ENCODE measurements at regions not wholly inside any gene's neighbourhood (a gene's known extent, or its start where the extent isn't known, plus 50 kb on each side); places are given as distances from the start of the nearest gene placed in this dataset.

- no peak overlapping the region for H2BK5ac ChIP-seq (ENCODE audit: low read depth, low read length)
- FAIRE-seq = no peak
- no peak overlapping the region for H2AFZ ChIP-seq (ENCODE audit: low read length)
- POLR2A ChIA-PET (ENCODE audit: partially characterized antibody) = no interaction called here
- WGBS, 2 experiments (ENCODE audit: extremely low coverage in 1 of 2, insufficient coverage in 1 of 2, insufficient read length in 1 of 2, insufficient replicate concordance in 2 of 2, low coverage in 1 of 2, low lambda C conversion rate in 2 of 2, missing lambda C conversion rate in 1 of 2) = 91% methylated on average over 2 of the region's 2 CpGs; no CpG with 5 or more reads in 1 of the 2 experiments
- H3K27me3 ChIP-seq (replicated peaks in 1 of 4; ENCODE audit: control insufficient read depth in 3 of 4, extremely low read depth in 1 of 4, insufficient read depth in 3 of 4, low read length in 3 of 4) = no peaks in the 10 kb centered on the region
- no peaks in the 10 kb centered on the region for H3K23me2 ChIP-seq (ENCODE audit: low read depth, low read length)
- H4K8ac ChIP-seq (ENCODE audit: extremely low read depth, insufficient read depth, low read length) = no peak overlapping the region
- no peaks in the 10 kb centered on the region for H4K20me1 ChIP-seq (replicated peaks in 1 of 2; ENCODE audit: control insufficient read depth in 1 of 2, insufficient read depth in 2 of 2, low read length in 2 of 2)
- H3K4me2 ChIP-seq (ENCODE audit: insufficient read depth in 1 of 2, low read depth in 2 of 2, low read length in 2 of 2) = no peak overlapping the region
- H3K9me3 ChIP-seq (ENCODE audit: insufficient read depth in 2 of 2, low read depth in 1 of 2, low read length in 1 of 2) = no peaks in the 10 kb centered on the region
- H2BK12ac ChIP-seq (ENCODE audit: low read depth, low read length) = no peak overlapping the region
- no peaks in the 10 kb centered on the region for H3K4me1 ChIP-seq (replicated peaks in 1 of 4; ENCODE audit: control insufficient read depth in 3 of 4, insufficient read depth in 4 of 4, low read length in 3 of 4)
- H2BK120ac ChIP-seq (replicated peaks; ENCODE audit: low read depth, low read length) = no peak overlapping the region
- DNase-seq (ENCODE audit: low read depth in 1 of 2, low spot score in 2 of 2) = no peak
- H3K79me2 ChIP-seq (ENCODE audit: control insufficient read depth in 1 of 2, insufficient read depth in 2 of 2, low read length in 2 of 2) = no peaks in the 10 kb centered on the region
- no peak overlapping the region for H3K18ac ChIP-seq (ENCODE audit: extremely low read depth, low read length)
- no peak overlapping the region for H2BK15ac ChIP-seq (ENCODE audit: low read length)
- no peaks in the 10 kb centered on the region for H3K79me1 ChIP-seq (ENCODE audit: low read depth, low read length)
- no peak overlapping the region for H3K23ac ChIP-seq (ENCODE audit: insufficient read length)
- H3K4me3 ChIP-seq (ENCODE audit: extremely low read depth in 1 of 4, insufficient read depth in 2 of 4, low read depth in 3 of 4, low read length in 4 of 4) = no peak overlapping the region
- no peak overlapping the region for H3K56ac ChIP-seq (replicated peaks; ENCODE audit: insufficient read length, low read depth, low read length)
- no peak overlapping the region for H2BK20ac ChIP-seq (ENCODE audit: low read length)
- H3K27ac ChIP-seq (ENCODE audit: low read depth, low read length) = no peak overlapping the region
- no peak overlapping the region for H3K4ac ChIP-seq (replicated peaks; ENCODE audit: insufficient read length, low read depth, low read length)
- CTCF ChIA-PET (ENCODE audit: partially characterized antibody) = no interaction called here
- H3K9ac ChIP-seq (replicated peaks in 1 of 4; ENCODE audit: extremely low read depth in 1 of 4, low read depth in 3 of 4, low read length in 3 of 4) = no peak overlapping the region
- H3K36me3 ChIP-seq (ENCODE audit: control insufficient read depth in 2 of 4, insufficient read depth in 4 of 4, low read length in 3 of 4) = no peaks in the 10 kb centered on the region
- no peak overlapping the region for H4K91ac ChIP-seq (replicated peaks; ENCODE audit: insufficient read length, low read length)
- H4K5ac ChIP-seq (ENCODE audit: insufficient read length, low read depth, low read length) = no peak overlapping the region
- no peak overlapping the region for H3K14ac ChIP-seq (ENCODE audit: insufficient read length)
- H2AK5ac ChIP-seq (ENCODE audit: low read depth, low read length) = no peak overlapping the region
- TF ChIP-seq RAD21 (IDR thresholded peaks at IDR 0.05 in 1 of 2, conservative IDR thresholded peaks at IDR 0.05 in 1 of 2; ENCODE audit: low read depth in 2 of 2, low read length in 2 of 2) (no peak), E2F6 (IDR thresholded peaks at IDR 0.05) (no peak), MAX (IDR thresholded peaks at IDR 0.05) (no peak), SAP30 (IDR thresholded peaks at IDR 0.05; ENCODE audit: insufficient read depth, insufficient replicate concordance, low read length) (no peak), USF2 (IDR thresholded peaks at IDR 0.05; ENCODE audit: low read length) (no peak), TCF12 (IDR thresholded peaks at IDR 0.05; ENCODE audit: low read depth, low read length) (no peak), YY1 (IDR thresholded peaks at IDR 0.05; ENCODE audit: low read depth, low read length) (no peak), ATF3 (IDR thresholded peaks at IDR 0.05; ENCODE audit: insufficient read depth, low read depth, low read length) (no peak), BCL11A (IDR thresholded peaks at IDR 0.05; ENCODE audit: low read depth in 2 of 2, low read length in 2 of 2) (no peak), NRF1 (IDR thresholded peaks at IDR 0.05; ENCODE audit: low read depth, low read length) (no peak), EZH2 (IDR thresholded peaks at IDR 0.05; ENCODE audit: low read depth, low read length, severe bottlenecking) (no peak), POLR2A (IDR thresholded peaks at IDR 0.05; ENCODE audit: control extremely low read depth in 1 of 2, low read depth in 2 of 2, low read length in 2 of 2) (no peak), CREB1 (IDR thresholded peaks at IDR 0.05) (no peak)
These were observed 436.6 kb upstream of the OPRM1 start for GRCh38 chr6:153602401-153602800.
